Stimulated activated effector memory CD8-positive, alpha-beta T cell treated with anti-CD3 and anti-CD28 coated beads, Interleukin-12 subunit alpha, Interleukin-12 subunit beta, amount 100 ng/mL, for 72 hours (primary cell): ENCODE measurements at regions not wholly inside any gene's neighbourhood (a gene's known extent, or its start where the extent isn't known, plus 50 kb on each side); places are given as distances from the start of the nearest gene placed in this dataset.

Source experiments
- ATAC-seq: fragments of 150-1000 bp; cut with Tn5 transposase; 2 replicates; pipeline ENCODE4 v1.10.0; 2021
- DNase-seq, 2 donors: peaks; one replicate each; pipeline ENCODE4 v3.0.0; 2021 to 2022; ENCODE audit warnings: low spot score in 2 of 2
- H3K27ac Mint-ChIP-seq: one replicate; pipeline ENCODE4 v1.8.0; 2022; ENCODE audit warnings: mild to moderate bottlenecking, mixed read lengths
- H3K36me3 Mint-ChIP-seq: one replicate; pipeline ENCODE4 v1.8.0; 2022; ENCODE audit warnings: mild to moderate bottlenecking, mixed read lengths
- H3K4me1 Mint-ChIP-seq: one replicate; pipeline ENCODE4 v1.8.0; 2022; ENCODE audit warnings: mixed read lengths
- H3K4me3 Mint-ChIP-seq: one replicate; pipeline ENCODE4 v1.8.0; 2022; ENCODE audit warnings: mild to moderate bottlenecking, mixed read lengths
- H3K9me3 Mint-ChIP-seq: one replicate; pipeline ENCODE4 v1.8.0; 2022; ENCODE audit warnings: mixed read lengths

DNA sequence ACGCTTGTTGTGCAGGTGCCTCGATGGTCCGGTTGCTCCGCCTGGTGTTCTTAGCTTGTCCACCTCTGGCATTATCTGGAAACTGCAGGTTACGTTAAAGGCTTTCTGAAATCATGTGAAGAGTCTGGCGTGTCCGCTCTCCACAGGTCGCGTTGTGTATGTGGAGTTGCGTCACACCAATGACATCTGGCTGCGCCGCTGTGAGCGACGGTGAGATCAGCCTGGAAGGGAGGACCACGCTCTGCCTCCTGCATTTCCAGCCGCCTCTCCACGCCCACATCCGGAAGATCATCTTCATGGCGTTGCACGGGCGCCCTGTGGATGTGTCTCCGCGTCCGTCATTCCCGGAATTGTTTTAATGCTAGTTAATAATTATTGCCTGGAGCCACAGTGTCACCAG is 50.6 kb upstream of the GALNT9 start:
- H3K36me3 Mint-ChIP-seq: no peaks in the 10 kb centered on the region

DNA sequence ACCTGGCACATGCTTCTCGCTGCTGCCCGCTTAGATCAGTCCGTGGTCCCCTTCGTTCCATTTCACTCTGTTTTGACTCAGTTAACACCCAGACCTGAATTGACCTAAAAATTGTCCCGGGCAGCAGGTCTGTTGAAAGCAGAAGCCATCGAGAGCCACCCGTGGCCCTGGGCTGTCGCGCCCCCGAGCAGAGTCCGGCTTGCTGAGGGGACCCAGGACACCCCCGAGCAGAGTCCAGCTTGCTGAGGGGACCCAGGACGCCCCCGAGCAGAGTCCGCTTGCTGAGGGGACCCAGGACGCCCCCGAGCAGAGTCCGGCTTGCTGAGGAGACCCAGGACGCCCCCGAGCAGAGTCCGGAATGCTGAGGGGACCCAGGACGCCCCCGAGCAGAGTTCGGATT is 50.2 kb upstream of the GALNT9 start:
- ATAC-seq (no peak), DNase-seq (no peak)
- Mint-ChIP-seq H3K9me3 (no peaks in the 10 kb centered on the region), H3K4me3 (no peak overlapping the region), H3K27ac (no peak overlapping the region), H3K36me3 (no peaks in the 10 kb centered on the region), H3K4me1 (peaks cover 15% of the 10 kb centered on the region)

More for the DNA sequence above, 50.6 kb upstream of the GALNT9 start:
- Mint-ChIP-seq H3K4me1 (peaks cover 15% of the 10 kb centered on the region), H3K27ac (no peak overlapping the region), H3K4me3 (no peak overlapping the region), H3K9me3 (no peaks in the 10 kb centered on the region)
- DNase-seq (no peak), ATAC-seq (no peak)
